CD4-positive, alpha-beta T cell treated with Interleukin-17A for 1 hour (primary cell): ENCODE measurements at regions not wholly inside any gene's neighbourhood (a gene's known extent, or its start where the extent isn't known, plus 50 kb on each side); places are given as distances from the start of the nearest gene placed in this dataset.
"Not testable (repeated sequence)": the region's sequence is repeated elsewhere in the genome, so short reads cannot be mapped to it uniquely, and the experiment has no call there.

ENCODE experiments used
- DNase-seq: peaks from one replicate; pipeline ENCODE4 v3.0.0-alpha.2; 2020

GRCh38 chr7:152501506-152501905, 65.7 kb upstream of the KMT2C start:
- DNase-seq: no peak

- DNase-seq: not testable (repeated sequence)
These were observed 64.2 kb upstream of the KMT2C start for GRCh38 chr7:152499969-152500368.

GRCh38 chr7:152495867-152496266, 60.1 kb upstream of the KMT2C start:
- no peak for DNase-seq

GRCh38 chr7:152492952-152493351, 57.1 kb upstream of the KMT2C start:
- no peak for DNase-seq

GRCh38 chr7:152489044-152489443, 53.2 kb upstream of the KMT2C start:
- no peak for DNase-seq

GRCh38 chr7:152486968-152487367, 51.2 kb upstream of the KMT2C start:
- no peak for DNase-seq

- no peak for DNase-seq
These were observed 50.0 kb upstream of the KMT2C start for GRCh38 chr7:152485826-152486225.
